NCI-H2227 (cell line): ENCODE measurements at regions not wholly inside any gene's neighbourhood (a gene's known extent, or its start where the extent isn't known, plus 50 kb on each side); places are given as distances from the start of the nearest gene placed in this dataset.

Source experiments
- DNase-seq: peaks from one replicate; lab custom pipeline; 2025; ENCODE audit not compliant: unreplicated experiment; lab: John Stamatoyannopoulos, UW

DNA sequence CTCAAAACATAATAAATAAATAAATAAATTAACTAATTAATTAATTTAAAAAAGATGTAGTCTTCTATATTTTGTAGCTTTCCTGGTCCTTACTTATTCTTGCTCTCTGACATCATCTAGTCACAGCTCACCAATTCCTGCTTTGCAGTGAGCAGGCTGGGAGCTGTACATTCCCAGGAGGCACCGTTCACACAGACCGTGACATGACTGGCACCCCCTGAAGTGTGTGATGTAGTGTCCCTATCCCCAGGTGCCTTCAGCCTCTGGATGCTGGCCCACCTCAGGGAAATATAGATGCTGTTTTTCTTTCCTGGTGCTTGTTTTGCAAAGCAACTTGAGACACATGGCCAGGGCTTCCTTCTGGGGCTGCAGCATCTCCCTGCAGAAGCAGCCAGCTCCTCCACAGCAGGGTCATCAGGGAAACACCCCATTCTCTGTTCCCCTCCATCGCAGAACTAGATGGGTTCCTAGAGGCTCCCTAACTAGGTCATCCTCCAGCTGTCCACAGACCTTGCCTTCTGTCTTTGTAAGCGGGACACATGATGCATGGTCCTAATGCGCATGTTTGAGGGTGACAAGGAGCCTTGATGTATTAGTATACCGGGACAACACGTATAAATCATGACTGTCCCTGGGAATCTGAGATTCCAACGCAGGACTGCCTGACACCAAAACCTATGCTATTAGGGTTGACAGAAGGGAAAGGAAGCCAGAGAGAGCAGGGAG lies 76.4 kb downstream of the RHOB start:
- no peak for DNase-seq

- DNase-seq = no peak
These were observed 76.9 kb downstream of the RHOB start for GRCh38 chr2:20523799-20524187.

GRCh38 chr2:20524412-20525040 lies 77.7 kb downstream of the RHOB start:
- DNase-seq = no peak

- no peak for DNase-seq
These were observed 78.5 kb downstream of the RHOB start for GRCh38 chr2:20525041-20526035.

- DNase-seq = no peak
These were observed 79.3 kb downstream of the RHOB start for GRCh38 chr2:20526160-20526559.

- DNase-seq = no peak
These were observed 79.8 kb downstream of the RHOB start for GRCh38 chr2:20526708-20527107.

DNA sequence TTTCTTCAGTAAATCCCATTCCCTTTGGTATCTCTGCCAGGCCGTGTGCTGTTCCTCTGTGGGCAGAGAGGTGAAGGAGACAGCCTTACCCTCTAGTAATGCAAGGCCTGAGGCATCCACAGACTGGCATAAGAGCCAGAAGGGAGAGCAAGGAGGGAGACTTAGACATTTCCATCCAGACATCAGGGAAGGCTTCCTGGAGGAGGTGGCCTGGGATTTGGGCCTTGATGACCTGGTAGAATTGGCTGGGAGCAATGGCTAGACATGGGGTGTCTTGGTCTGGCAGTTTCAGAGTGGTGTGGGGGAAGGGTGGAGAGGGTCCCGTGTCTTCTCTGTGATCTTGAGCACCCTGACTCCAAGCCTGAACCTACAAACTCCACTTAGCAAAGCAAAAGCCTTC lies 81.8 kb downstream of the RHOB start:
- no peak for DNase-seq

DNA sequence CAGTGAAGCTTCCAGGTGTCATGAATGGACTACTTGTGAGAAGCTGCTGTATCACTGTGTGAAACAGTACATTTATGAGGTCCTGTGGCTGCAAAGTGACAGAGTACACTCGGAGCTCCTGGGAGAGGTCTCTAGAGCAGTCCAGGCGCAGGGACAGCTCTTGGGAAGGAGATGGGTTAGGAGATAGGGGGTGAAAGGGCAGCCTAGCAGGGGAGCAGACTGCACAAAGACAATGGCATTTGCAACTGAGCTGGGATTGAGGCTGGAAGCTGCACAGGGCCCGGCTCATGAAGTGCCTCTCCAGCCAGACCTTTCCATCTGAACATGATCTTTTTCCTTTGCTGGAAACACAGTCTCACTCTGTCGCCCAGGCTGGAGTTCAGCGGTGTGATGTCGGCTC lies 83.6 kb downstream of the RHOB start:
- no peak for DNase-seq

- DNase-seq = no peak
These were observed 84.9 kb downstream of the RHOB start for GRCh38 chr2:20531633-20532262.

DNA sequence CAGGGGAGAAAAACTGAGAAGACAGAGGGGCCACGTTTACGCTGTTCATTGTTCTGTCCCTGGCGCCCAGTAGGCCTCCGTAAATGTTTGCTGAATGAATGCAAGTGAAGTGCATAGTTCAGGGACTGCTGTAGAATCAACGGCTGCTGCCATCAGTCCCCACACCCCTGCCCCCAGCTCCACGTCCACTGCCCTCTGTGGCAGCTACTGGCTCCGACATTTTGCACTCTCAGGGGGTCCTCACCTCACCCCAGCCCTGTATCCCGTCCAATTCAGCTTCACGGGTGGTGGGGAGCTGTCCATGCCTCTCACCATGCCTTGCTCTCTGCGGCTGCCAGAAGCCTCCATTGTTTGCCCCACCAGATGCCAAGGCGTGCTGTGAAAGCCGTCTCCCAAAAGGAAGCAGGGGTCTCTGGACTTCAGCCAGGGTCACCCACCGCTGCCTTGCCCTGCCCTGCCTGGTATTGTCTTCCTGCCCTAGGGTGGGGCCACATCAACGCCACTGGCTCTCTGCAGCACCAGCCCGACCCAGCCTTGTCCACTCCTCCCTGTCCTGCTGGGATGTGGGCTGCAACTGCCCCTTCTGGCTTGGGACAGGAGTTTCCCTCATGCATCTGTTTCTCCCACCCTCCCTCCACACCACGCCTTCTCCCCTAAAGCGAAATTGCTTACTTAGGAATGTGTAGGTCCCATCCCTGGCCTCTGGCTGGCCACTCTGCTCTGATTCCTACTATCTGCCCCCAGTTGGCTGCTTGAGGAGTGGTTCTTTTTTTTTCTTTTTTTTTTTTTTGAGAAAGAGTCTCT lies 86.0 kb downstream of the RHOB start:
- no peak for DNase-seq

- no peak for DNase-seq
These were observed 87.2 kb downstream of the RHOB start for GRCh38 chr2:20533993-20534622.

GRCh38 chr2:20534913-20535801 lies 88.3 kb downstream of the RHOB start:
- DNase-seq = no peak

GRCh38 chr2:20536619-20537422 lies 89.9 kb downstream of the RHOB start:
- DNase-seq = no peak

DNA sequence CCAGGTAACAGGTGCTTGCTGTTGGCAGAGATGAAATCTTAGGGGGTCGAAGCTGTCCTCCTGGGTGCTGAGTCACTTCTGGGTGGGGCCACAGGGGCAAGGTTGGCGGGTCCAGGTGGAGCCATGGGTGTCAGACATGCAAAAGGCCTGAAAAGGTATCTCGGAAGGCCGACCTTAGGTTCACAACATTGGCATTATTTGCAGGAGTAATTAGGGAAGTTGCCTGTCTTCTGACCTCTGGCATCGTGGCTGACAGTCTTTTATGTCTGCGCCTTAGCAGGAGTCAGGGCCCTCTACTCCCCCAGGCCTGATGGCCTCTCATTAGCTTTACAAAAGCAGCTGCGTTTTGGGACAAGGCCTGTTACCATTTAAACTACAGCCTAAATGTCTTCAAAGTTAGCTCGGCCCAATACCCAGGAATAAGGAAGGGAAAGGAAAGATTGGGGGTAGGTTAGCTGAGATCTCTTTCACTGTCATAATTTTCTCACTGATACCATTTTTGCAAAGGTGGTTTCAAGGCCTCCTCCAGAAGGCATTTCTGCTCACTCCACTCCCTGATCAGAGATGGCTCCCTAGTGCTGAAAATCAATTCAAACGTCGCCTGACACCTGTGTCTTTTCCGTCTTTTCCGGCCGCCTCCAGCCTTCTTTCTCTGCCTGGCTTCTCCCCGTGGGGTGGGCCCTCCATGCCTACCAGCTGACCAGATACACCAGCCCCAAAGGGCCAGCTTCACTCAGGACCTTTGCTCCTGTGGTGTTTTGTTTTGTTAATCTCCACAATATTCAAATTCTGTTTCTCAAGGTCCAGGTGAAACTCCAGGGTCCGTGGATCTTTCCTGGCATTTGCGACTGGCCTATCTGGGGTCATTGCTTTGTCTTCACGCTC lies 90.8 kb downstream of the RHOB start:
- DNase-seq = no peak

DNA sequence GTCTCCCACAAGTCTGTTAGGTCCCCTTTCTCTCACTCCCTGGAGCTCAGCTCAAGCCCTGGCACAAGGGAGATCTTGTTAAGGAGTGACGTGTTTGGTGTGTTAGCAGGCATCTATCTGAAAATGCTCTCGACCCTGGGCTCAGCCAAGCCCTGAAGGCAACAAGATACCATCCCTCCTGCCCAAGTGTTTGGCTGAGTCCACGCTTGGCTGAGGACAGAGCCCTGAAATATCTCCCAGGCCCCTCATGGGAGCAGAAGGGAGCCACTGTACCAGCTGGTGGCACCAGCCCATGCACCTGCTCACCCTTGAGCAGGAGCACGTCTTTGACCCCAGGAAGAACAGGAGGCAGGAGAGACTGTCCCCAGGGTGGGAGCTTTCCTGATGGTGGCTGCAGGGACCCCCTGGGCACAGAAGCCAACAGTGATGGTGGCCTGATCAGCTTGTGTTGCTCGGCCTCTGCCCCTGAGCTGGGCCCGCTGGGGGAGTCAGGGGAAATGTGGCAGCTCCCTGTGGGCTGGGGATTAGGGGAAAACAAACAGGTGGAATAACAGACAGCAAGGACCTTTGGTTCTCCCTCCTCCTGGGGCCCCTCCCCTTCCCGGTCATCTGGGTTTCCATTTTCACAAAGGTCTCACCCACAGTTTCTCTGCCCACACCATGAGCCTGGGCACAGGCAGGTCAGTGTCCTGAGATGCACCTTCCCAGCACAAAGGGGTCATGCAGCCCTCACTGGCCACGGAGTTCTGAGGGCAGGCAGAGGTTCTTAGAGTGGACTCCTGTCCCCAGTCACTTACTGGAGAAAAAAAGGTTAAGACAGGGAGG lies 91.6 kb downstream of the RHOB start:
- no peak for DNase-seq

DNA sequence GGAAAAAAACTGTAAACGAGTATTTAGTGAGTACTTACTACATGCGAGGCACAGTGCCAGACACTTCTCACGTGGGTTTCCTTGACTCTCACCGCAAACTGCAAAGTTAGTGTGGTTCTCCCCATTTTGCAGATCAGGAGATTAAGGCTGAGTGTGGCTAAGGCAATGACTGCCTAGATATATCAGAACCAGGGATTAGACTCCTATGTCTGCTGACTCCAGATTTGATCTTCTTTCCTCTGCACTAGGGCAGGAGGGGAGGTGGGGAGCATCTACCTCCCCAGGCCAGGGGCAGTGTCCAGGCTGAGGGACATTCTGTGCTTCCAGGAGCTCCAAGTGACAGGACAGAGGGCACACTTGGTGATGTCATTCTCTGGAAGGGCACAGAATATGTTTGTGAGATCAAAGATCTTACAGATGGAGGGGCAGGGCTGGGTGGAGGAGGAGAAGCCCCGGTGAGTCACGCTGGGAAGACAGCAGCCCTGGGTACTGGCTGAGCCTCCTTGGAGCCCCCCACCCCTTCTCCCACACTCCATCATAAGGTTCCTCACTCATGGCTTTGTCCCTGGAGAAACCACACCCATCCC lies 92.4 kb downstream of the RHOB start:
- no peak for DNase-seq
